RWPE2 (cell line): ENCODE measurements at regions not wholly inside any gene's neighbourhood (a gene's known extent, or its start where the extent isn't known, plus 50 kb on each side); places are given as distances from the start of the nearest gene placed in this dataset.
"Not testable (repeated sequence)": the region's sequence is repeated elsewhere in the genome, so short reads cannot be mapped to it uniquely, and the experiment has no call there.

Experiments used
- ATAC-seq: fragments of 200-7000 bp; cut with Tn5 transposase; 3 replicates; pipeline ENCODE4 v1.9.1; 2021; ENCODE audit warnings: low read depth
- DNase-seq: peaks from one replicate; pipeline ENCODE4 v3.0.0-alpha.2; 2020; ENCODE audit warnings: low spot score
- H3K27ac ChIP-seq: fragments of 450-650 bp; 2 replicates; pipeline ENCODE4 v1.5.1; 2017; ENCODE audit warnings: mild to moderate bottlenecking; ENCODE audit not compliant: poor library complexity, severe bottlenecking
- H3K27me3 ChIP-seq: fragments of 250-450 bp; sonication (Bioruptor Pico); 2 replicates; pipeline ENCODE4 v1.5.1; 2021; ENCODE audit warnings: mild to moderate bottlenecking, moderate library complexity; ENCODE audit not compliant: insufficient read depth, poor library complexity, severe bottlenecking
- H3K36me3 ChIP-seq: fragments of 250-450 bp; sonication (Bioruptor Pico); 2 replicates; pipeline ENCODE4 v1.5.1; 2020; ENCODE audit warnings: low read depth, mild to moderate bottlenecking, moderate library complexity
- H3K4me1 ChIP-seq: fragments of 250-450 bp; sonication (Bioruptor Pico); 2 replicates; pipeline ENCODE4 v1.5.1; 2021; ENCODE audit warnings: mild to moderate bottlenecking, moderate library complexity; ENCODE audit not compliant: insufficient read depth, poor library complexity, severe bottlenecking
- H3K4me3 ChIP-seq: fragments of 250-450 bp; sonication (Bioruptor Pico); 2 replicates; pipeline ENCODE4 v1.5.1; 2021; ENCODE audit warnings: mild to moderate bottlenecking, moderate library complexity; ENCODE audit not compliant: severe bottlenecking
- H3K9me3 ChIP-seq: fragments of 250-450 bp; sonication (Bioruptor Pico); 2 replicates; pipeline ENCODE4 v1.5.1; 2021; ENCODE audit warnings: mild to moderate bottlenecking, moderate library complexity; ENCODE audit not compliant: severe bottlenecking
- CTCF ChIP-seq: fragments of 450-650 bp; IDR thresholded peaks from one replicate; pipeline ENCODE4 v1.5.1; 2017; ENCODE audit warnings: mild to moderate bottlenecking, moderate library complexity; ENCODE audit not compliant: poor library complexity, severe bottlenecking

GRCh38 chr15:91356083-91356482, 256.0 kb downstream of the SV2B start:
- TF ChIP-seq CTCF: no peak
- ATAC-seq: no peak
- Histone ChIP-seq H3K4me1 (no peaks in the 10 kb centered on the region), H3K27me3 (peaks cover 3% of the 10 kb centered on the region), H3K27ac (no peak overlapping the region), H3K4me3 (no peak overlapping the region), H3K9me3 (no peaks in the 10 kb centered on the region), H3K36me3 (no peaks in the 10 kb centered on the region)
- DNase-seq: no peak

- H3K4me1 ChIP-seq: no peaks in the 10 kb centered on the region
- no peaks in the 10 kb centered on the region for H3K36me3 ChIP-seq
- H3K4me3 ChIP-seq: no peak overlapping the region
- TF ChIP-seq CTCF: no peak
- H3K9me3 ChIP-seq: no peaks in the 10 kb centered on the region
- H3K27ac ChIP-seq: no peak overlapping the region
- no peak for ATAC-seq
- DNase-seq: no peak
- peaks cover 3% of the 10 kb centered on the region for H3K27me3 ChIP-seq
Observed at GRCh38 chr15:91357011-91357410, 257.0 kb downstream of the SV2B start.

- peaks cover 3% of the 10 kb centered on the region for H3K27me3 ChIP-seq
- H3K4me1 ChIP-seq: no peaks in the 10 kb centered on the region
- no peak overlapping the region for H3K27ac ChIP-seq
- H3K9me3 ChIP-seq: no peaks in the 10 kb centered on the region
- ATAC-seq: no peak
- H3K36me3 ChIP-seq: no peaks in the 10 kb centered on the region
- TF ChIP-seq CTCF: no peak
- DNase-seq: no peak
- no peak overlapping the region for H3K4me3 ChIP-seq
Observed at GRCh38 chr15:91357486-91357885, 257.4 kb downstream of the SV2B start.

- DNase-seq: no peak
- ATAC-seq: no peak
- no peak for TF ChIP-seq CTCF
- H3K27ac ChIP-seq: no peak overlapping the region
- H3K36me3 ChIP-seq: no peaks in the 10 kb centered on the region
- no peak overlapping the region for H3K4me3 ChIP-seq
- H3K9me3 ChIP-seq: no peaks in the 10 kb centered on the region
- H3K4me1 ChIP-seq: no peaks in the 10 kb centered on the region
- peaks cover 3% of the 10 kb centered on the region for H3K27me3 ChIP-seq
Observed at GRCh38 chr15:91358405-91358804, 258.3 kb downstream of the SV2B start.

- H3K36me3 ChIP-seq, H3K9me3 ChIP-seq, DNase-seq, H3K4me3 ChIP-seq, H3K4me1 ChIP-seq, H3K27ac ChIP-seq, ATAC-seq, H3K27me3 ChIP-seq: not testable (repeated sequence)
Observed at GRCh38 chr15:91361696-91362095, 261.6 kb downstream of the SV2B start.

- H3K4me3 ChIP-seq: no peak overlapping the region
- no peaks in the 10 kb centered on the region for H3K27me3 ChIP-seq
- no peak overlapping the region for H3K27ac ChIP-seq
- TF ChIP-seq CTCF: no peak
- no peak for DNase-seq
- H3K4me1 ChIP-seq: no peaks in the 10 kb centered on the region
- no peaks in the 10 kb centered on the region for H3K9me3 ChIP-seq
- ATAC-seq: no peak
- H3K36me3 ChIP-seq: no peaks in the 10 kb centered on the region
Observed at GRCh38 chr15:91366111-91366510, 266.1 kb downstream of the SV2B start.
